ENCODE measurements at regions not wholly inside any gene's neighbourhood (a gene's known extent, or its start where the extent isn't known, plus 50 kb on each side); places are given as distances from the start of the nearest gene placed in this dataset.

- TF ChIP-seq, protein P1, sequence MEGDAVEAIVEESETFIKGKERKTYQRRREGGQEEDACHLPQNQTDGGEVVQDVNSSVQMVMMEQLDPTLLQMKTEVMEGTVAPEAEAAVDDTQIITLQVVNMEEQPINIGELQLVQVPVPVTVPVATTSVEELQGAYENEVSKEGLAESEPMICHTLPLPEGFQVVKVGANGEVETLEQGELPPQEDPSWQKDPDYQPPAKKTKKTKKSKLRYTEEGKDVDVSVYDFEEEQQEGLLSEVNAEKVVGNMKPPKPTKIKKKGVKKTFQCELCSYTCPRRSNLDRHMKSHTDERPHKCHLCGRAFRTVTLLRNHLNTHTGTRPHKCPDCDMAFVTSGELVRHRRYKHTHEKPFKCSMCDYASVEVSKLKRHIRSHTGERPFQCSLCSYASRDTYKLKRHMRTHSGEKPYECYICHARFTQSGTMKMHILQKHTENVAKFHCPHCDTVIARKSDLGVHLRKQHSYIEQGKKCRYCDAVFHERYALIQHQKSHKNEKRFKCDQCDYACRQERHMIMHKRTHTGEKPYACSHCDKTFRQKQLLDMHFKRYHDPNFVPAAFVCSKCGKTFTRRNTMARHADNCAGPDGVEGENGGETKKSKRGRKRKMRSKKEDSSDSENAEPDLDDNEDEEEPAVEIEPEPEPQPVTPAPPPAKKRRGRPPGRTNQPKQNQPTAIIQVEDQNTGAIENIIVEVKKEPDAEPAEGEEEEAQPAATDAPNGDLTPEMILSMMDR (IDR thresholded peaks at IDR 0.05) = no peak
- DNase-seq = no peak
- Mint-ChIP-seq H3K9me3 (no peaks in the 10 kb centered on the region), H3K27me3 (ENCODE audit: low read depth, poor library complexity) (peaks cover 30% of the 10 kb centered on the region), H3K4me3 (no peak overlapping the region), H3K36me3 (ENCODE audit: low read depth) (no peaks in the 10 kb centered on the region), H3K4me1 (peaks cover 24% of the 10 kb centered on the region), H3K27ac (peak overlapping the region; percentile 48)
These were observed 146.0 kb upstream of the SFSWAP start for GRCh38 chr12:131564845-131565244.

DNA sequence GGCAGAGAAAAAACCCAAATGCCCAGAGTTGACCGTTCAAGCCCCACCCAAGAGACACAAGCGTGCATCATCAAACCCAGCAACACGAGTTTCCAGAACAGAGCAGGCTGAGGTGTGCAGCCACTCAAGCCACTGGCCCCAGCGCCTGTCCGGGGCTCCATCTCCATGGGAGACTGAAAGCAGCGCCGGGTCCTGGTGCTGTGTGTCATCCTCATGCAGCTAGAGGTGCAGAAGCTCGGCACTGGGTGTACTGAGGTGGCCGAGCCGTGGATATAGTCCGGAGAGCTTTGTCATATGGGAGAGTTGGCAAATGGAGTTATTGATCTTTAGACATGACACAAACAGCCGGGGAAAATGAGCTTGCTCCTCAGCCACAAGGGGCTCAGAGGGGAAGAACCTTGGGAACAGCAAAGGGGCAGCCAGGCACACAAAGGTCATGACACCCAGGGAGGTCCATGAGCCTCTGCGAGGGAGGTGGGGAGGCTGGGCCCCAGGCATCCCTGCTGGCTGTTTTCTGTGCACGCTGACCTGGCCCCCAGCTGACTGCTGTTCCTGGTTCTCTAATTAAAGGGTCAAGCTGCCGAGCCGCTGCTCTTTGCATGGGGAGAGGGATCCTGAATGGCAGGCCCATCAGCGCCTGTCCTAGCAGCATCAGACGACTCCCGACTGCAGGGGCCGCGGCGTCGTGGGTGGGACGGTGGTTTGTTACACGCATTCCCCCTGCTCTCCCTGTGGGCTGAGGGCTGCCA, 145.4 kb upstream of the SFSWAP start:
- H3K9me3 Mint-ChIP-seq = no peaks in the 10 kb centered on the region
- H3K4me3 Mint-ChIP-seq = no peak overlapping the region
- H3K27me3 Mint-ChIP-seq (ENCODE audit: low read depth, poor library complexity) = peaks cover 29% of the 10 kb centered on the region
- DNase-seq = no peak
- H3K4me1 Mint-ChIP-seq = peaks cover 24% of the 10 kb centered on the region
- TF ChIP-seq, protein P1 (IDR thresholded peaks at IDR 0.05) = no peak
- H3K36me3 Mint-ChIP-seq (ENCODE audit: low read depth) = no peaks in the 10 kb centered on the region
- peak overlapping the region; percentile 48 for H3K27ac Mint-ChIP-seq

DNA sequence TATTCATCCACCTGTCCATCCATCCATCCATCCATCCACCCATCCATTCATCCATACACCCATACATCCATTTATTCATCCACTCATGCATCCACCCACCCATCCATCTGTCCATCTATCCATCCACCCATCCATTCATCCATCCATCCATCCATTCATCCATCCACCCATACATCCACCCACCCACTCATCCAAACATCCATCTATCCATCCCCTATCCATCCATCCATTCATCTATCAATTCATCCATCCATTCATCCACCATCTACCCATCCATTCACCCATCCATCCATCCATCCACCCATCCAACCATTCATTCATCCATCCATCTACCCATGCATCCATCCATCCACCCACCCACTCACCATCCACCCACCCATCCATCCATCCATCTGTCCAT, 142.6 kb upstream of the SFSWAP start:
- Mint-ChIP-seq H3K4me1 (peaks cover 28% of the 10 kb centered on the region), H3K4me3 (no peak overlapping the region), H3K36me3 (ENCODE audit: low read depth) (no peaks in the 10 kb centered on the region), H3K27ac (no peak overlapping the region), H3K9me3 (no peaks in the 10 kb centered on the region), H3K27me3 (ENCODE audit: low read depth, poor library complexity) (peaks cover 22% of the 10 kb centered on the region)
- no peak for DNase-seq
- TF ChIP-seq, protein P1 (IDR thresholded peaks at IDR 0.05) = no peak

DNA sequence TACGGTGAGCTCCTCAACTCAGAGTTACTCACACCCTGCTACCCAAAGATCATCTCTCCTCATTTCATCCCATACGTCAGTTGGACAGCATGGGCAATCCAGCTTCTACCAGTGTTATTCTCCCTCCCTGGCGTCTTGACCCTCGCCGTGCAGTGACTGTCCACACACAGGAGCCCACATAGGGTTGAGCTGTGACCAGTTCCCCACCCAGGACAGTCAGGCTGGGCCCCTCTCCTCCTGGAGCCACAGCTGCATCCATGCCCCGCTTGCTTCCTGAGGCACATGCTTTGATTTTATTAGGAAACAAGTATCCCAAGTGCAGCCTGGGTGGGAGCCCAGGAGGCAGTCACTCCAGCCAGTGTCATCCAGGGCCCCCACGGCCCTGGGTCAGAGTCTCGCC, 140.3 kb upstream of the SFSWAP start:
- H3K4me1 Mint-ChIP-seq = peaks cover 43% of the 10 kb centered on the region
- DNase-seq = no peak
- no peak overlapping the region for H3K27ac Mint-ChIP-seq
- H3K4me3 Mint-ChIP-seq = no peak overlapping the region
- peaks cover 25% of the 10 kb centered on the region for H3K27me3 Mint-ChIP-seq (ENCODE audit: low read depth, poor library complexity)
- TF ChIP-seq, protein P1 (IDR thresholded peaks at IDR 0.05) = no peak
- H3K9me3 Mint-ChIP-seq = no peaks in the 10 kb centered on the region
- H3K36me3 Mint-ChIP-seq (ENCODE audit: low read depth) = no peaks in the 10 kb centered on the region

- TF ChIP-seq, protein P1 (IDR thresholded peaks at IDR 0.05) = no peak
- H3K27ac Mint-ChIP-seq = no peak overlapping the region
- peaks cover 25% of the 10 kb centered on the region for H3K27me3 Mint-ChIP-seq (ENCODE audit: low read depth, poor library complexity)
- no peak for DNase-seq
- H3K9me3 Mint-ChIP-seq = no peaks in the 10 kb centered on the region
- H3K4me3 Mint-ChIP-seq = no peak overlapping the region
- peaks cover 32% of the 10 kb centered on the region for H3K4me1 Mint-ChIP-seq
- H3K36me3 Mint-ChIP-seq (ENCODE audit: low read depth) = no peaks in the 10 kb centered on the region
These were observed 139.1 kb upstream of the SFSWAP start for GRCh38 chr12:131571827-131572226.

DNA sequence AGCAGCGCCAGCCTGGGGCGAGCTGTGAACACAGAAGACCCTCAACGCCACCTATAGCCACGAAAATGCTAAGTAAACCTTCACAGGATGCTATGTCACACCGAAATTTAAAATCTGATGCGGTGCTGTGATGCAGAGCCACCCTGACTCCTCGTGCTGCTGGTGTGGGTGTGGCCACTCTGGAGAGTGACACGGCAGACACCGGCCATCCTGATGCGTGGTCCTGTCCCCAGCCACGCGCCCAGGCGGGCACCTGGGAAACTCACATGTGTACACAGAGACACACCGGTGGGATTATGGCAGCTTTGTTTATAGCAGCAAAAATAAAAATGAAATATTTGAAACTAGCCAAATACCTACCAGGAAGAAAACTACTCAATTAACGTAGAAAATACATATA, 138.3 kb upstream of the SFSWAP start:
- H3K4me3 Mint-ChIP-seq = no peak overlapping the region
- no peaks in the 10 kb centered on the region for H3K9me3 Mint-ChIP-seq
- no peaks in the 10 kb centered on the region for H3K36me3 Mint-ChIP-seq (ENCODE audit: low read depth)
- TF ChIP-seq, protein P1 (IDR thresholded peaks at IDR 0.05) = no peak
- no peak for DNase-seq
- H3K27me3 Mint-ChIP-seq (ENCODE audit: low read depth, poor library complexity) = peaks cover 23% of the 10 kb centered on the region
- H3K4me1 Mint-ChIP-seq = peaks cover 28% of the 10 kb centered on the region
- no peak overlapping the region for H3K27ac Mint-ChIP-seq
